Sigmoid colon (tissue), 4 donors: ENCODE measurements at regions not wholly inside any gene's neighbourhood (a gene's known extent, or its start where the extent isn't known, plus 50 kb on each side); places are given as distances from the start of the nearest gene placed in this dataset.

Experiments
- EP300 ChIP-seq, 4 donors: sonication (generic); formaldehyde crosslinking; IDR thresholded peaks; one replicate each; pipeline ENCODE4 v1.6.1; 2017; ENCODE audit warnings: antibody characterized with exemption in 4 of 4
- POLR2A ChIP-seq, 2 donors: fragments of 450-650 bp; IDR thresholded peaks; one replicate each; pipeline ENCODE4 v1.6.1; 2016; ENCODE audit warnings: antibody characterized with exemption in 2 of 2, mild to moderate bottlenecking in 2 of 2, moderate library complexity in 2 of 2
- POLR2AphosphoS5 ChIP-seq, 4 donors: sonication (generic); formaldehyde crosslinking; IDR thresholded peaks; one replicate each; pipeline ENCODE4 v1.6.1; 2017; ENCODE audit warnings: antibody characterized with exemption in 4 of 4
- TF ChIP-seq, protein P1 (sequence below), 4 experiments: fragments of 450-650 bp in 3 of 4; fragments of 200-600 bp in 1 of 4; IDR thresholded peaks; one replicate each; pipeline ENCODE4 v1.5.1; 2016 to 2019; ENCODE audit warnings: antibody characterized with exemption in 4 of 4, mild to moderate bottlenecking in 3 of 4, moderate library complexity in 2 of 4

- no peak for TF ChIP-seq POLR2A (IDR thresholded peaks at IDR 0.05)
- TF ChIP-seq, protein P1, sequence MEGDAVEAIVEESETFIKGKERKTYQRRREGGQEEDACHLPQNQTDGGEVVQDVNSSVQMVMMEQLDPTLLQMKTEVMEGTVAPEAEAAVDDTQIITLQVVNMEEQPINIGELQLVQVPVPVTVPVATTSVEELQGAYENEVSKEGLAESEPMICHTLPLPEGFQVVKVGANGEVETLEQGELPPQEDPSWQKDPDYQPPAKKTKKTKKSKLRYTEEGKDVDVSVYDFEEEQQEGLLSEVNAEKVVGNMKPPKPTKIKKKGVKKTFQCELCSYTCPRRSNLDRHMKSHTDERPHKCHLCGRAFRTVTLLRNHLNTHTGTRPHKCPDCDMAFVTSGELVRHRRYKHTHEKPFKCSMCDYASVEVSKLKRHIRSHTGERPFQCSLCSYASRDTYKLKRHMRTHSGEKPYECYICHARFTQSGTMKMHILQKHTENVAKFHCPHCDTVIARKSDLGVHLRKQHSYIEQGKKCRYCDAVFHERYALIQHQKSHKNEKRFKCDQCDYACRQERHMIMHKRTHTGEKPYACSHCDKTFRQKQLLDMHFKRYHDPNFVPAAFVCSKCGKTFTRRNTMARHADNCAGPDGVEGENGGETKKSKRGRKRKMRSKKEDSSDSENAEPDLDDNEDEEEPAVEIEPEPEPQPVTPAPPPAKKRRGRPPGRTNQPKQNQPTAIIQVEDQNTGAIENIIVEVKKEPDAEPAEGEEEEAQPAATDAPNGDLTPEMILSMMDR (IDR thresholded peaks at IDR 0.05), result no peak
- no peak for TF ChIP-seq EP300 (IDR thresholded peaks at IDR 0.05)
- no peak for TF ChIP-seq POLR2AphosphoS5 (IDR thresholded peaks at IDR 0.05)
Measured at GRCh38 chr16:17001471-17001870, 469.3 kb downstream of the XYLT1 start.
